HEK293T (cell line): ENCODE measurements at regions not wholly inside any gene's neighbourhood (a gene's known extent, or its start where the extent isn't known, plus 50 kb on each side); places are given as distances from the start of the nearest gene placed in this dataset.
"Not testable (repeated sequence)": the region's sequence is repeated elsewhere in the genome, so short reads cannot be mapped to it uniquely, and the experiment has no call there.

Experiments used
- ARNT ChIP-seq: fragments of 450-650 bp; IDR thresholded peaks from 2 replicates; pipeline ENCODE4 v1.6.1; 2017; ENCODE audit warnings: mild to moderate bottlenecking
- BHLHE40 ChIP-seq: fragments of 450-650 bp; IDR thresholded peaks from 2 replicates; pipeline ENCODE4 v1.6.1; 2016; ENCODE audit warnings: mild to moderate bottlenecking, moderate library complexity, borderline replicate concordance
- CTBP1 ChIP-seq: fragments of 450-650 bp; IDR thresholded peaks from 2 replicates; pipeline ENCODE4 v1.6.1; 2016; ENCODE audit warnings: borderline replicate concordance
- ELF4 ChIP-seq: fragments of 450-650 bp; IDR thresholded peaks from 2 replicates; pipeline ENCODE4 v1.6.1; 2017; ENCODE audit warnings: antibody characterized with exemption
- FOXK2 ChIP-seq: fragments of 450-650 bp; IDR thresholded peaks from 2 replicates; pipeline ENCODE4 v1.6.1; 2016; ENCODE audit warnings: mild to moderate bottlenecking
- FOXM1 ChIP-seq: fragments of 450-650 bp; IDR thresholded peaks from 2 replicates; pipeline ENCODE4 v1.6.1; 2017; ENCODE audit warnings: mild to moderate bottlenecking, borderline replicate concordance
- HDGF ChIP-seq: fragments of 450-650 bp; IDR thresholded peaks from 2 replicates; pipeline ENCODE4 v1.6.1; 2017; ENCODE audit warnings: antibody characterized with exemption, borderline replicate concordance
- PKNOX1 ChIP-seq: fragments of 450-650 bp; IDR thresholded peaks from 2 replicates; pipeline ENCODE4 v1.6.1; 2016
- SP1 ChIP-seq: fragments of 450-650 bp; IDR thresholded peaks from 2 replicates; pipeline ENCODE4 v1.6.1; 2017
- SUZ12 ChIP-seq: fragments of 450-650 bp; IDR thresholded peaks from 2 replicates; pipeline ENCODE4 v1.6.1; 2016; ENCODE audit warnings: mild to moderate bottlenecking
- TARDBP ChIP-seq: fragments of 450-650 bp; IDR thresholded peaks from 2 replicates; pipeline ENCODE4 v1.6.1; 2016
- ZNF384 ChIP-seq: fragments of 450-650 bp; IDR thresholded peaks from 2 replicates; pipeline ENCODE4 v1.6.1; 2016

GRCh38 chr11:23942117-23942815, 554.6 kb upstream of the LUZP2 start:
- TF ChIP-seq BHLHE40, SUZ12, FOXM1, HDGF, TARDBP, CTBP1, PKNOX1, FOXK2, ZNF384, ARNT, SP1, ELF4: not testable (repeated sequence)
